ENCODE measurements at regions not wholly inside any gene's neighbourhood (a gene's known extent, or its start where the extent isn't known, plus 50 kb on each side); places are given as distances from the start of the nearest gene placed in this dataset.

GRCh38 chr1:57925226-57925625 lies 501.4 kb upstream of the DAB1 start:
- H3K36me3 Mint-ChIP-seq (ENCODE audit: low read depth) = no peaks in the 10 kb centered on the region
- no peak overlapping the region for H3K4me3 Mint-ChIP-seq
- H3K27ac Mint-ChIP-seq = no peak overlapping the region
- DNase-seq = no peak
- H3K27me3 Mint-ChIP-seq = no peaks in the 10 kb centered on the region
- no peak for ATAC-seq
- H3K9me3 Mint-ChIP-seq = peaks cover 5% of the 10 kb centered on the region
- no peaks in the 10 kb centered on the region for H3K4me1 Mint-ChIP-seq

GRCh38 chr1:57922130-57922529 lies 498.3 kb upstream of the DAB1 start:
- Mint-ChIP-seq H3K4me1 (no peaks in the 10 kb centered on the region), H3K27ac (no peak overlapping the region), H3K9me3 (peaks cover 5% of the 10 kb centered on the region), H3K36me3 (ENCODE audit: low read depth) (no peaks in the 10 kb centered on the region), H3K4me3 (no peak overlapping the region), H3K27me3 (no peaks in the 10 kb centered on the region)
- DNase-seq (no peak), ATAC-seq (no peak)

DNA sequence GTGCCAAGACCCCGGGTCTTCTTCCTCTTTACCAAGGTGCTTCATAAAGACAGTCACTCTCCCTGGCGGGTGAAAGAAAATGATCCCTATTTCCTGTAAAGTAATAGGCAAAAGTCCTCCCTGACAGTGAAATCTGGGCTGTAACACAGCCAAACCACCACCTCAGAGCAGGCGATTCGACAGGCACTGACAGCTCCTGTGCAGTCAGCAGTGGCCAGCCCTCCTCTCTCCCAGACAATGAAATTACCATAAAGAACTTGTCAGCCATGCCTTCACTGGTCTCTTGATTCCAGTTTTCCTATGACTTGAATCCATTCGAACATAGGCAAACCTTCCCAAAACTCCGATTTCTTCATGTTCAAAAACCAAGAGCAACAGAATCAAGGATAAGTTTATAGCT lies 492.2 kb upstream of the DAB1 start:
- ATAC-seq (no peak), DNase-seq (no peak)
- H3K27me3 Mint-ChIP-seq = peaks cover 2% of the 10 kb centered on the region
- H3K4me1 Mint-ChIP-seq = no peaks in the 10 kb centered on the region
- H3K4me3 Mint-ChIP-seq = no peak overlapping the region
- no peaks in the 10 kb centered on the region for H3K36me3 Mint-ChIP-seq (ENCODE audit: low read depth)
- peaks cover 3% of the 10 kb centered on the region for H3K9me3 Mint-ChIP-seq
- no peak overlapping the region for H3K27ac Mint-ChIP-seq

DNA sequence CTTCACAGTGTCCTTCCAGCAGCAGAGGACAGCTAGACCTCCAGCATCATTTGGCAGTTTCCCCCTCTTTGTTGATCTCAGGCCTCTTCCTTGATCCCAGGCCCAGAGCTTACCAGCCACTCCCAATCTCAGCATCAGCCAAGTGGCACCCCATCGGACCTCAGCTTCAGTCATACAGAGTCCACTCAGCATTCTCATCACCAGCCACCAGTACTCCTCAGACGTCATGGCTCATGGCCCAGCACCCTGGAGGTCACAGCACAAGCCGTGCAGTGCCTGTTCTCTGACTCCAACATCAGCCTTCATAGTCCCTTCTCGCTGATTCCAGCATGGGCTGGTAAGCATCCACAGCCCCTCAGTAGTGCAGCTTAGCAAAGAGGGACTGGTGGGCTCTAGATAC lies 487.6 kb upstream of the DAB1 start:
- H3K27ac Mint-ChIP-seq = no peak overlapping the region
- ATAC-seq (no peak), DNase-seq (no peak)
- no peaks in the 10 kb centered on the region for H3K4me1 Mint-ChIP-seq
- no peaks in the 10 kb centered on the region for H3K9me3 Mint-ChIP-seq
- no peaks in the 10 kb centered on the region for H3K36me3 Mint-ChIP-seq (ENCODE audit: low read depth)
- peaks cover 2% of the 10 kb centered on the region for H3K27me3 Mint-ChIP-seq
- H3K4me3 Mint-ChIP-seq = no peak overlapping the region

DNA sequence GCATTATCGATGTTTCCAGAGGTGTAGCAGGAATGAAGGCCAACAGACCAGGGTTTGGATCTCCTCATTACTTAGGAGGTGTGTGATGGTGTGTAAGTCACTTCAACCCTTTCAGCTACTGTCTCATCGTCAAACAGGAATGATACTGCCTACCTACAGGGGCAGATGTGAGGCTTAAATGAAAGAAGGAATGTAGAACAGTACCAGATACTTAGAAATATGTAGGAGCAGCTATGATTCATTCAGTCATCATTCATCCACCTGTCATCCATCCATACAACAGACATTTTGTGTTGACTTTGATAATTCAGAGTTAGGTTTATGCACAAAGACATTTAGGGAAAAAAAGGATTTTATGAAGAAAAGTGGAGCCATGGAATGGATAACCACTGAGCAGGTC lies 486.9 kb upstream of the DAB1 start:
- H3K36me3 Mint-ChIP-seq (ENCODE audit: low read depth) = no peaks in the 10 kb centered on the region
- no peak for DNase-seq
- H3K4me1 Mint-ChIP-seq = no peaks in the 10 kb centered on the region
- no peak overlapping the region for H3K4me3 Mint-ChIP-seq
- H3K27ac Mint-ChIP-seq = no peak overlapping the region
- peaks cover 2% of the 10 kb centered on the region for H3K27me3 Mint-ChIP-seq
- no peaks in the 10 kb centered on the region for H3K9me3 Mint-ChIP-seq
- ATAC-seq = no peak

DNA sequence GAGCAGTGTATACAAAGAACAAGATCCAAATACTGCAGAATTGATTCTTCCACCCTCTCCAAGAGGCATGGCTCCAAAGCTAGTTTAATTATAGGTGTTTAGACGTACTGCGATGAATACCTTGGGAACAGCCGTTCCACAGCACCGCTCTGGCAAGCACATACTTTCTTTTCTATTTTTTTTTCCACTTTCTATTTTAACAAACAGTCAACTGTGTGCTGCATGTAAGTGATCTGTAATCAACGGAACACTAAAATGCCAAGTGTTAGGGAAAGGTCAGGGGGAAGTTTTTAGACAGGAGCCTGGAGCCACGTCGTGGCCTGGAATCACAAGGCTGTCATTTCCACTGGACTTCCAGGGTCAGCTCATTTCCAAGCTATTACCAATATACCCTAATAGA lies 486.4 kb upstream of the DAB1 start:
- H3K4me3 Mint-ChIP-seq = no peak overlapping the region
- H3K27ac Mint-ChIP-seq = no peak overlapping the region
- H3K27me3 Mint-ChIP-seq = peaks cover 2% of the 10 kb centered on the region
- DNase-seq (no peak), ATAC-seq (no peak)
- no peaks in the 10 kb centered on the region for H3K9me3 Mint-ChIP-seq
- H3K4me1 Mint-ChIP-seq = no peaks in the 10 kb centered on the region
- H3K36me3 Mint-ChIP-seq (ENCODE audit: low read depth) = no peaks in the 10 kb centered on the region

DNA sequence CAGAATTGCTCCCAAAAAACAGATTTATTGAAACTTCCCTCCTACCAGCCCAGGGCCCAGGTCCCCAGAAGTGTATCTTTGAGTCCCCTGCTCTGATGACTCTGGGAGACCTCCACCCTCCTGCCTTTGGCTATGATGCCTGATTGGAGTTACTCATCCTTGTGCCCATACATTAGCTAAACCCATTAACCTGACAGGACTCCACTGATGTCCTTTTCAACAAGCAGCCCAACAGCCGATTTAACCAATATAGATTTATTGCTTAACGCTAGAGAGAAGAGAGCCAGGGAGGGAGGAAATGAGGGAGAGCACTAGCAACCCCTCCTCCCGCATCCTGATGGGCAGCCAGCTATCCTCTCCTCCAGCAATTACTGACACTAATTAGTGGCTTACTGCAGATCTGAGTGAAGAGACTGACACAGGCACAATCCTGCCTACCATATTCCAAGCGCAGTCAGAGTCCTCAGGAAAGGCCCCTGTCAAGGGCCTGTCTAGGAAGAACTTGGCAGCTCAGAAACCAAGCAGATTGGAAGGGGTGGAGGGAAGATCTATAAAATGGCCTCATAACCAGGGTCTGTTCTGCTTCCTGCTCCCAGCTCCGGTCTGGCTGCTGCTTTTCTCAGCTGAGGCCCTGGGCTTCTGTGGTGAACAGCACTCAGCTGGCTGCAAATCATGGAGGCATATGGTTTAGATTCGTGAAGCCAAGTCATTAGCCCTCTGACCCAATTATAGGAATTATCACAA lies 484.5 kb upstream of the DAB1 start:
- DNase-seq (no peak), ATAC-seq (no peak)
- no peak overlapping the region for H3K27ac Mint-ChIP-seq
- H3K9me3 Mint-ChIP-seq = no peaks in the 10 kb centered on the region
- H3K27me3 Mint-ChIP-seq = peaks cover 2% of the 10 kb centered on the region
- no peak overlapping the region for H3K4me3 Mint-ChIP-seq
- no peaks in the 10 kb centered on the region for H3K36me3 Mint-ChIP-seq (ENCODE audit: low read depth)
- no peaks in the 10 kb centered on the region for H3K4me1 Mint-ChIP-seq

GRCh38 chr1:57901208-57901919 lies 477.5 kb upstream of the DAB1 start:
- ATAC-seq (no peak), DNase-seq (no peak)
- no peak overlapping the region for H3K27ac Mint-ChIP-seq
- no peaks in the 10 kb centered on the region for H3K27me3 Mint-ChIP-seq
- no peaks in the 10 kb centered on the region for H3K36me3 Mint-ChIP-seq (ENCODE audit: low read depth)
- H3K4me3 Mint-ChIP-seq = no peak overlapping the region
- no peaks in the 10 kb centered on the region for H3K4me1 Mint-ChIP-seq
- H3K9me3 Mint-ChIP-seq = no peaks in the 10 kb centered on the region

DNA sequence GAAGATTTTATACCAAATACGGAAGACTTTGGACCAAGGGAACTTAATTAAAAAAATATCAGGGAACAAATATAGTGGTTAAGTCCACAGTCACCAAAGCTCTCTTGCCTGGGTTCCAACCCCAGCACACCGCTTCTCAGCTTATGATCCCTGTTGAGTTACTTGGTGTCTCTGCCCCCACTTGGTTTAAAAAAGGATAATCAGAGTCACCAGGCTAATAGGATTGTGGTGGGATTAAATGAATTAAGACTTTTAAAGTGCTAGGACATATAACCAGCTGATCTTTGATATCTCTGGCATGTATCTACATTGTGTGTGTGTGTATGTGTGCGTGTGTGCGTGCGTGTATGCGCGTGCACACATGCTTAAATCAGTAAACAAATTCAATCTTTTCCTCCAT lies 474.7 kb upstream of the DAB1 start:
- Mint-ChIP-seq H3K9me3 (no peaks in the 10 kb centered on the region), H3K36me3 (ENCODE audit: low read depth) (no peaks in the 10 kb centered on the region), H3K27ac (no peak overlapping the region), H3K27me3 (no peaks in the 10 kb centered on the region), H3K4me1 (no peaks in the 10 kb centered on the region), H3K4me3 (no peak overlapping the region)
- DNase-seq = no peak
- ATAC-seq = no peak

DNA sequence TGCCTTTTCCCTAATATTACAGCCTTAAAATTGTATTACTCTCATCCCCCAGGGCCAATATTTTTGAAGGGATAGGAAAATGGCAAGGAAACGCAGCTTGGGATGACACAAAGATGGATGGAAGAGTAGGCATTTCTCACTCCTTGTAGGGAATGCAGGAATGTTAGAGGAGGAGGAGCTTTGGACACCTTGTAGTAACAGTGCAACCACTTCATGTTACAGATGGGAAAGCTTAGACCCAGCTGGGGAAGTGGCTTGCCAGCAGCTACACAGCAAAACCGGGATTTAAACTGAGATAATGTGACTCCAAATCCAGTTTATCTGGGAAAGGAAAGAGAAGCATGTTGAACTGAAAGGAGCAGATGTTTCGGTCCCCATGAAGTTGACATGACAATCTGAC lies 473.7 kb upstream of the DAB1 start:
- ATAC-seq (no peak), DNase-seq (no peak)
- no peaks in the 10 kb centered on the region for H3K27me3 Mint-ChIP-seq
- H3K36me3 Mint-ChIP-seq (ENCODE audit: low read depth) = no peaks in the 10 kb centered on the region
- H3K27ac Mint-ChIP-seq = no peak overlapping the region
- H3K9me3 Mint-ChIP-seq = no peaks in the 10 kb centered on the region
- no peak overlapping the region for H3K4me3 Mint-ChIP-seq
- H3K4me1 Mint-ChIP-seq = no peaks in the 10 kb centered on the region

GRCh38 chr1:57894315-57894714 lies 470.5 kb upstream of the DAB1 start:
- Mint-ChIP-seq H3K9me3 (no peaks in the 10 kb centered on the region), H3K4me3 (no peak overlapping the region), H3K4me1 (no peaks in the 10 kb centered on the region), H3K27me3 (peaks cover 4% of the 10 kb centered on the region), H3K27ac (no peak overlapping the region), H3K36me3 (ENCODE audit: low read depth) (no peaks in the 10 kb centered on the region)
- no peak for ATAC-seq
- DNase-seq = no peak

GRCh38 chr1:57889676-57890320 lies 465.9 kb upstream of the DAB1 start:
- Mint-ChIP-seq H3K36me3 (ENCODE audit: low read depth) (no peaks in the 10 kb centered on the region), H3K4me1 (no peaks in the 10 kb centered on the region), H3K4me3 (no peak overlapping the region), H3K9me3 (no peaks in the 10 kb centered on the region), H3K27ac (no peak overlapping the region), H3K27me3 (peaks cover 4% of the 10 kb centered on the region)
- no peak for DNase-seq
- ATAC-seq = no peak

DNA sequence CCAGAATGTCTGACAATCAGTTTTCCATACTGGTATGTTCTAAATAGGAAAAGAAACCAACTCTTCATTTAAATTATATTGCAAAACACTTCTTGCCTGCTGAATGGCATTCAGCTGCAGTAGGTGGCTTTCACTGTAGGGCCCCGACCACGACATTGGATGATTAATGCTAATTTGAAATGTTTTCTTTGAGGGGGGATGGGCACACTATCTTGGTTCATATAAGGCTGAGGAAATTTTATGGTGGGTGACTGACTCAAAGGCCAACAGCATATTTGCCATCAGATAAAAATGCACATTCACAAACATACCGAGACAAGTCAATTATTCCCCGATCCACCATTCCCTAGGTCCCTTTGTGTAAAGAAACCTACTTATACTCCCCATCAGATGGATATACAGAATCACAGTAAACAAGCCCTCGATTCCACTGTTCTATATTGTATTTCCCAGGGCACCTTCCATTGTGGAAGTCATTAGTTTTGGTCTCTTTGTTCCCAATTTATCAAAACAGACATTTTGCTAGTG lies 464.2 kb upstream of the DAB1 start:
- no peaks in the 10 kb centered on the region for H3K9me3 Mint-ChIP-seq
- H3K4me3 Mint-ChIP-seq = no peak overlapping the region
- H3K27me3 Mint-ChIP-seq = peaks cover 6% of the 10 kb centered on the region
- H3K27ac Mint-ChIP-seq = no peak overlapping the region
- DNase-seq (no peak), ATAC-seq (no peak)
- H3K4me1 Mint-ChIP-seq = no peaks in the 10 kb centered on the region
- no peaks in the 10 kb centered on the region for H3K36me3 Mint-ChIP-seq (ENCODE audit: low read depth)

DNA sequence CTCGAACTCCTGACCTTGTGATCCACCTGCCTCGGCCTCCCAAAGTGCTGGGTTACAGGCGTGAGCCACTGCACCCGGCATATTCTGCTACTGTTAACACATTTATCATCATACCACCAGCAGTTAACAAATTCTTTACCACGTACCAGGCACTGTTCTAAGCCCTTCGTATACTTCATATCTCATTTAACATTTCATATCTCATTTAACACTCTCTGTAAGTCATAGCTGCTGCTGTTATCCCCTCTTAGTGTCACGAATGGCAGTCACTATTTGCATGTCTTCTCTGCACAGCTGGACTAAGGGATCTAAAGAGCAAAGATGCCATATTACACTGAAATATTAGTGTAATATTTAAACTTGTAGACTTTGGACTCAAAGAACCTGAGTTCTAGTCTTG lies 462.5 kb upstream of the DAB1 start:
- no peak overlapping the region for H3K4me3 Mint-ChIP-seq
- H3K27me3 Mint-ChIP-seq = peaks cover 6% of the 10 kb centered on the region
- DNase-seq (no peak), ATAC-seq (no peak)
- no peaks in the 10 kb centered on the region for H3K9me3 Mint-ChIP-seq
- no peak overlapping the region for H3K27ac Mint-ChIP-seq
- no peaks in the 10 kb centered on the region for H3K4me1 Mint-ChIP-seq
- H3K36me3 Mint-ChIP-seq (ENCODE audit: low read depth) = no peaks in the 10 kb centered on the region

DNA sequence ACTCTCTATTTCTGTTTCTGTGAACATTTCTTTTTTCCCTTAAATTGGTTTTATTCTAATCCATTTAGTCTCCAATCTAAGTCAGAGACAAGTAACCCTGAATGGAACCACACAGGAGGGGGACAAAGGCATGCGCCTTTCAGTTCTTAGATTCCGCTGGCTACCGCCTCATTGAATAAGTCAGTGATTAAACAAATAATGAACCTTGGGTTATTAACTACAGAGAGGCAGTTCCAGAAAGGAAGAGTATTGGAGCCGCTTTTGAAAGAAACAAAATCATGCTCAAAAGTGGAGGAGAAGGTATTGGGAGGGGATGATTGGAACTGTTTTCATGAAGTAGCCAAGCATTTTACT lies 459.8 kb upstream of the DAB1 start:
- H3K27me3 Mint-ChIP-seq = peaks cover 3% of the 10 kb centered on the region
- ATAC-seq = no peak
- no peak overlapping the region for H3K4me3 Mint-ChIP-seq
- no peak overlapping the region for H3K27ac Mint-ChIP-seq
- H3K4me1 Mint-ChIP-seq = no peaks in the 10 kb centered on the region
- no peaks in the 10 kb centered on the region for H3K9me3 Mint-ChIP-seq
- no peak for DNase-seq
- no peaks in the 10 kb centered on the region for H3K36me3 Mint-ChIP-seq (ENCODE audit: low read depth)

All from activated naive CD8-positive, alpha-beta T cell treated with anti-CD3 and anti-CD28 coated beads, Interleukin-2, amount 50 U/mL, for 24 hours (primary cell).